HG03469 (cell line): ENCODE measurements at regions not wholly inside any gene's neighbourhood (a gene's known extent, or its start where the extent isn't known, plus 50 kb on each side); places are given as distances from the start of the nearest gene placed in this dataset.

ENCODE experiments used
- ATAC-seq: cut with Tn5 transposase; IDR thresholded peaks from one replicate; pipeline ENCODE4 v1.9.1; 2021; ENCODE audit warnings: mild to moderate bottlenecking, moderate library complexity, moderate number of reproducible peaks; ENCODE audit not compliant: unreplicated experiment

- no peak for ATAC-seq
Measured at GRCh38 chr13:50101590-50101989, 86.3 kb downstream of the KCNRG start.

GRCh38 chr13:50104493-50104892, 89.2 kb downstream of the KCNRG start:
- no peak for ATAC-seq

GRCh38 chr13:50106559-50106958, 91.3 kb downstream of the KCNRG start:
- peak; percentile 75 for ATAC-seq

- ATAC-seq, result no peak
Measured at GRCh38 chr13:50107205-50107604, 92.0 kb downstream of the KCNRG start.

GRCh38 chr13:50114961-50115360, 99.7 kb downstream of the KCNRG start:
- ATAC-seq, result no peak

GRCh38 chr13:50115695-50116094, 100.5 kb downstream of the KCNRG start:
- no peak for ATAC-seq

- no peak for ATAC-seq
Measured at GRCh38 chr13:50116430-50116973, 101.3 kb downstream of the KCNRG start.

- no peak for ATAC-seq
Measured at GRCh38 chr13:50119591-50119990, 104.3 kb downstream of the KCNRG start.

GRCh38 chr13:50122455-50122854, 107.2 kb downstream of the KCNRG start:
- no peak for ATAC-seq

GRCh38 chr13:50123002-50123401, 107.8 kb downstream of the KCNRG start:
- ATAC-seq, result no peak

- ATAC-seq, result no peak
Measured at GRCh38 chr13:50123515-50123861, 108.2 kb downstream of the KCNRG start.

- ATAC-seq, result peak; percentile 39
Measured at GRCh38 chr13:50123862-50124535, 108.8 kb downstream of the KCNRG start.

- ATAC-seq, result peak; percentile 21
Measured at GRCh38 chr13:50124536-50125303, 109.5 kb downstream of the KCNRG start.

- no peak for ATAC-seq
Measured at GRCh38 chr13:50125304-50125553, 110.0 kb downstream of the KCNRG start.

GRCh38 chr13:50125554-50126262, 110.5 kb downstream of the KCNRG start:
- ATAC-seq, result no peak

GRCh38 chr13:50126263-50126992, 111.2 kb downstream of the KCNRG start:
- ATAC-seq, result no peak

GRCh38 chr13:50126993-50127725, 111.9 kb downstream of the KCNRG start:
- no peak for ATAC-seq

- no peak for ATAC-seq
Measured at GRCh38 chr13:50127726-50128291, 112.6 kb downstream of the KCNRG start.

- ATAC-seq, result no peak
Measured at GRCh38 chr13:50128428-50128931, 113.2 kb downstream of the KCNRG start.
